Activated T-cell treated with anti-CD3 and anti-CD28 coated beads, Interleukin-2, amount 50 U/mL, for 48 hours (primary cell): ENCODE measurements at regions not wholly inside any gene's neighbourhood (a gene's known extent, or its start where the extent isn't known, plus 50 kb on each side); places are given as distances from the start of the nearest gene placed in this dataset.
"Not testable (repeated sequence)": the region's sequence is repeated elsewhere in the genome, so short reads cannot be mapped to it uniquely, and the experiment has no call there.

Experiments
- DNase-seq, 2 experiments: peaks; one replicate each; pipeline ENCODE4 v3.0.0-alpha.2; 2020

DNA sequence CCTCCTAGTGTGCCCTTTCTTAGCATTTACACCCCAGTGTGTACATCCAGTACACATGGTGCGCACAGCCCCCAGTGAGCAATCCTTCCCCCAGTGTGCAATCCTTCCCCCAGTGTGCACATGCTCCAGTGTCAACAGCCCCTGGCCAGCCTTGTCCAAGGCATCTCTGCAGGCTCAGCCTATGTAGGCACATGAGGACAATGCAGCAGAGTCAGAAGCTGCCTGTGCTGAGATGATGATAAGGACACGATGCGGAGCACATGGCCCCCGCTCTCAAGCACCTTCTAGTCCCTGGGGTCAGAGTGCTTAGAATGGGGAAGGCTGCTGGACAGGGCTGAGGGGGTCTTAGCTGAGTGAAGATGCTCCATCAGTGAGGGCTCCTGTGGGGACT is 69.8 kb downstream of the GADD45G start:
- no peak for DNase-seq

DNA sequence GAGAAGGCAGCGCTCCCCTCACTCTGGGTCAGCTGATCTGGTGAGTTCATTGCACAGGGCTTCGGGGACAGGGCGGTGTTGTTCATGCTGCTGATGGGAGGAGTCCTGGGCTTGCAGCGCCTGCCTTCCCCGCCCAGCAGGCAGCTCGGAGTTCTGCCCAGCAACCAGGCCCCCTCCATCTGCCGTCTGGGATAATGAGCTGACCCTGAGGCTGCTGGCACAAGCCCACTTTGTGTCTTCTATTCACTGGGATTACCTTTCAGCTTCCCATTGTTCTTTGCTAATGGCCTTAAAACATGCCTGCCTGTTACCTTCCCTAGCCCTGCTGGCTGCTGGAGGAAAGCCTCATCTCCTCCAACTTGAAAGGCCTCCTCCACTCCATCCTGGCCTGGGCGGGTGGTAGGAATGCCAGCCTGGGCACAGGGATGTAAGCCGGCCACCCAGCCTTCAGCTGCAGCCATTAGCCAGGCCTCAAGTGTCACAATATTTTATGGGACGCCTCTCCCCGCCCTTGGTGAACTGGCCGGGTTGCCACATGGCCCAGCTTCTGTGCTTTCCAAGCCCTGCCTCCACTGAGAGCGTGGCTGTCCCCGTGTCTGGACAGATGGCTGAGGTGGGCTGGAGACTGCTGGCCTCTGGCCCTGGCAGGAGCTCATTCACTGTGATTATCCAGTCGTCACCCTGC is 70.4 kb downstream of the GADD45G start:
- no peak for DNase-seq

GRCh38 chr9:89676281-89676680 is 71.5 kb downstream of the GADD45G start:
- DNase-seq, result no peak

DNA sequence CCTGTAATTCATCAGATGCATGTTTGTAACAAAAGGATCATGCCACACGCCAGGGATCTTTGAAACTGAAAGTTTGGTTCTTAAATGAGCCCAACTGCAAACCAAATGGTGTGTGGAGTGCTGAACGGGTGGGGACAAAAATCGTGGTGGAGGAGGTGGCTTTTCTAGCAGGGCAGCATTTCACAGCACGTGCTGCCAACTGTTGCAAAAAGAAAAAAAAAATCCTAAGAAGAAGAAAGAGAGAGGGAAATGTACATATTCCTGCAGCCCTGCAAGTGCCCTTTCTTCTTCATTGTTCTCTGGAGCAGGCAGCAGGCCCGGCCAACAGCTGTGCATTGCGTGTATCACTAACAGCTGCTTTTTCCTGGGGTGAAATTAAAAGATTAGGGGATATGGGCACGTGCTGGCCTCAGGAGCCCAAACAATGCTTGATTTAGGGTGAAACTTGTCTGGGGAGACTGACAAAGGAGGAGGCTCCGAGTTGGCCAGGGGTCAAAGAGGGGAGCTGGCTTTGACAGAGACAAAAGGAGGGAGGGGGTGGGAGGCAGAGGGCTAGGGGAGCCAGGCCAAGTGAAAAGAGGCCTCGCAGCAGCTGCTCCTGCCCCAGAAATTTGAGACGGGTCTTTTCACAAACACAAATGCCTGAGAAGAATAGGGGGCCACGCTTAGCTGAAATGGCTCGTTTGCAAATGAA is 73.0 kb downstream of the GADD45G start:
- DNase-seq, result no peak

DNA sequence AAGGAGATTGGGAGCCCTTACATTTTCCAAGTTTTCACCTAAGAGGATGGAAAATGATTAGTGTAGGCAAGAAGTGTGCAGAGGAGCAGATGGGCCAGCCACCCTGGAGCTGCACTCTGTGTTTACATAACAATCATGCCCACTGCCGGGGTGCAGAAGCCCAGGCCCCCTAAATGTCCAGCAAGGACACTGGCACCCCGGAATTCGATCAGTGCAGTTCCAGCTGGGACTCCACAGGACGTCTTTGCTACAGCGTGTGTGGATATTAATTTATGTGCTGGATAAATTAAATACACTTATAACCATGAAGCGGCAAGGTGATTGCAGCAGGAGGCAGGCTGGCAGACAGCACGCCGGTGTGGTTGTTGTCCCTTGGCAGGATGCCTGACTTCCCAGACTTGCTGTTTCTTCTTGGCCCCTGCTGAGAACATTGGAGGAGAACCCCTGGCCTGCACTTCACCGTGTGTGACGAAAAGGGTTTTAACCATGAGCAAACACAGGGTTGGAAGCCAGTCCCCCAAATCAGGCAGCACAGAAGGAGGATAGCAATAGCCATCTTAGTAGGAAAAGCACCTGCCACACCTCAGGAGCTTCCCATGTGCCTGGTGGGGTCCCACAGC is 73.7 kb downstream of the GADD45G start:
- no peak for DNase-seq

DNA sequence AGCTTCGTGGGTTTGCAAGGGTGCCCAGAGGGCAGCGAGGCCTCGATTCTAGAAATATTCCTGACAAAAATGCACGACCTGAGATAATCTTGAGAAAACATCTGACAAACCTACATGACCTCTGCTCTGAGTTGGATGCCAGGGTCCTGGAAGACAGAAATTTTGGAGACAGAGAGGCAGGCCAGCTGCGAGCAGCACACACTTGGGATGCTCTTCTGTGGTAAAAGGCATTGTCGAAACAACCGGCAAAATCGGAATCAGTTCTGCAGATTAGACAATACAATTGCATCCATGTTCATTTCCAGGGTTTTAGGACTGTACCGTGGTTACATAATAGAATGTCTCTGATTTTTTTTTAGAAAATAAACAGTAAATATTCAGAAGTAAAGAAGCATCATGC is 74.2 kb downstream of the GADD45G start:
- DNase-seq, result no peak

GRCh38 chr9:89679581-89679980 is 74.8 kb downstream of the GADD45G start:
- no peak for DNase-seq

DNA sequence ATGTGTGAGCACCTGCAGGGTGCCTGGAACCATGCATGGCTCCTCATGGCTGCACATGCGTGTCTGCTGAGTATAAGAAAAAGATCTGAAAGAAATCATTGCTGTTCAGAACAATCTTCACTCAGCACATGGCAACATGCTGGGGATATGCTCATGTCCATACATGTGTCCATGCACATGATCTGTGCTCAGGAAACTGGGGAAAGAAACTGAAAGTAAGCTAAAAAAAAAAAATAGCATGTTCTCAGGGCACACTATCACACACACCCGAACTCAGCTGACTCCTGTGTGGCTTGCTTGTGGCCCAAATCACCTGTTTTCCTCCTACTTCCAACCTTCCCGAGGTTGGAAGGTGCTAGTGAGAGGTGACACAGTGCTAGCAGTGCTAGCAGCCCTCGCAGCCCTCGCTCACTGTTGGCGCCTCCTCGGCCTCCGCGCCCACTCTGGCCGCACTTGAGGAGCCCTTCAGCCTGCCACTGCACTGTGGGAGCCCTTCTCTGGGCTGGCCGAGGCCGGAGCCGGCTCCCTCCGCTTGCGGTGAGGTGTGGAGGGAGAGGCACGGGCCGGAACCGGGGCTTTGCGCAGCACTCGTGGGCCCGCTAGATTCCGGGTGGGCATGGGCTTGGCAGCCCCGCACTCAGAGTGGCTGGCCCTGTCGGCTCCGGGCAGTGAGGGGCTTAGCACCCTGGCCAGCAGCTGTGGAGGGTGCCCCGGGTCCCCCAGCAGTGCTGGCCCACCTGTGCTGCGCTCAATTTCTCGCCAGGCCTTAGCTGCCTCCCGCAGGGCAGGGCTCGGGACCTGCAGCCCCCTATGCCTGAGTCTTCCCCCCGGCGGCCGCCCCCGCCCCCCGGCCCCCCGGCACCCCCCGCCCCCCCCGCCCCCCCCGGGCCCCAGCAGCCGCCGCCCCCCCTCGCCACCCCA is 76.0 kb downstream of the GADD45G start:
- no peak for DNase-seq

GRCh38 chr9:89681468-89681859 is 76.7 kb downstream of the GADD45G start:
- not testable (repeated sequence) for DNase-seq

DNA sequence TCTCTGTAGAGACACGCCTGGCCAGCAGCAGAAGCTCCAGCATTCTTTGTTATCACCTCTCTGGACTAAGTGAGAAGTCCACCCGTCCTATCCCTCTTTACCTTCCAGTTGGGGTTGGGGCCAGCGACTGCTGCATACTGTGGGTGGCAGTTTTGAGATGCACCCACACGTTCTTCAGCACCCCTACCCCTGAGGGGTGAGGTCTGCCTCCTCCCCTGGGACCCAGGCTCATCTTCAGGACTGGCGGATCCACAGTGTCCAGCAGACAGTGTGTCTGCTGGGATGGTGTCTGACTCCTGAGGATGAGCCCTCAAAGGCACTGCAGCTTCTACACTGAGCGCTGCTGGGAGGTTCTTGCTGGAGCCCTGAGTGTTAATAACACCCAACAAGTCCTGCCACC is 78.8 kb downstream of the GADD45G start:
- no peak for DNase-seq

DNA sequence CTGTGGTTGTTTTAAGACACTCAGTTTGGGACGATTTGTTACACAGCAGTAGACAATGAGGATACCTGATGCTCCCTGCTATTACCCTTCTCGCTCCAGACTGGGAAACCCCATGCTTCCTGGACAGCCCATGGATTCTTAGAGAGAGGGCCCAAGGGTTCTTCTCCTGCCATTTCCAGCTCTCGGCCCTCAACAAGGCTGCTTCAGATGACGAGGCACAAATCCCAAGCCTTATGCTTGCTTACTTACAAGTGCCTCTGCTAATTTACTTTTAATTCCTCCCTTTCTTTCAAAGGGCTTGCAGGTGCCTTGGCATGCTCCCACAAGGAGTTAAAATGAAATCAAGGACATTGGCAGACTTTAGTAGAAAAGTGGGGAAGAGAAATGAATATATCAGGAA is 79.4 kb downstream of the GADD45G start:
- no peak for DNase-seq

- DNase-seq, result no peak
These were observed 80.3 kb downstream of the GADD45G start for GRCh38 chr9:89684912-89685636.

GRCh38 chr9:89685698-89686097 is 80.9 kb downstream of the GADD45G start:
- no peak for DNase-seq

GRCh38 chr9:89686126-89686525 is 81.3 kb downstream of the GADD45G start:
- no peak for DNase-seq

DNA sequence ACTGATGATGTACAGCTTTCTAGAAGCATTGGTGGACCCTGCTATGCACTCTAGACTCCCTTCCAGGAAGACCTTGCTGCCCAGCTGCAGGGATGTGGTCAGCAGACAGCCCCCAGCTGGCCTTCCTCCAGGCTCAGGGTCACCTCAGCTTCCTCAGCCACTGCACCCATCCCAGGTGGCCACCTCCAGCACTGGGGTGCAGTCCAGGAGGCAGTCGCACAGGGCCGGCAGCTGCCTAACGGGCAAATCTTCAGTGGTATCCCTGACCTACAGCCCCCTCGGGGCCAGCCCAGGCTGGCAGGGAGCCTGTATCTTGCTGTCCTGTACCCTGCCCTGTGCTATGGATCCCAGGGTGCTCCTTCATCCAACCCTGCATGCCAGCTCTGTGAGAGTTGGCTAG is 81.8 kb downstream of the GADD45G start:
- no peak for DNase-seq

- DNase-seq, result no peak
These were observed 82.4 kb downstream of the GADD45G start for GRCh38 chr9:89687188-89687587.

- DNase-seq, result no peak
These were observed 83.0 kb downstream of the GADD45G start for GRCh38 chr9:89687848-89688247.

- DNase-seq, result not testable (repeated sequence)
These were observed 84.5 kb downstream of the GADD45G start for GRCh38 chr9:89689321-89689720.

GRCh38 chr9:89690334-89690912 is 85.6 kb downstream of the GADD45G start:
- DNase-seq, result no peak

DNA sequence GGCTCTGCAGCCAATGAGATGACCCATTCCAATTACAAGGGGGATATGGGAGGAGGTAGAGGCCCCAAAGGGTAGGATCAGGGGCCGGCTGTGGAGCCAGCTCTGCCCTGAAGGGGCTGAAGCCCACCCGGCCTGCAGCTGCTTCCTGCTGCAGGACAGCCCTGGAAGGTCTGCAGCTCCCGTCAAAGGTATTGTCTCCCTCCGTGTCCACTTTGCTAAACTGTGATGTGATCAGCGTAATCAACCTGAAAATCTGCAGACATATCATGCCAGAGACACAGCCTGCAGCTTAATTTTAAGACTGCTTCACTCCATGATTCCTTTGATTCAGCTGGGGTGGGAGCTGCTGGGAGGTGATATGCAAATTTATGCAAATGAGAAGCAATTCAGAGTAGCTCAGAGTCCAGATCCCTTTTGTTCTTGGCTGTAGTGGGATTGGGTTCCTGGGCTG is 90.7 kb downstream of the GADD45G start:
- no peak for DNase-seq

DNA sequence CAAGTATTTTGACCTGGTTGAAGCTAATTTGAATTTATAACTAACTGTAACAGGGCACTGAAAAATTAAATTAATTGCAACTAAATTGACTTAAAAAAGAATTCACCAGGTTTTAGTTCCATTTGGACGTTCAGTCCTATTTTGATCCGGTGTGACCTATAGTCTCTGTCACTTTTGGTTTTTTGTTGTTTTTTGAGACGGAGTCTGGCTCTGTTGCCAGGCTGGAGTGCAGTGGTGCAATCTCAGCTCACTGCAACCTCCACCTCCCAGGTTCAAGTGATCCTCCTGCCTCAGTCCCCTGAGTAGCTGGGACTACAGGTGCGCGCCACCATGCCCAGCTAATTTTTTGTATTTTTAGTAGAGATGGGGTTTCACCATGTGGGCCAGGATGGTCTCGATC is 91.2 kb downstream of the GADD45G start:
- not testable (repeated sequence) for DNase-seq

- DNase-seq, result no peak
These were observed 92.0 kb downstream of the GADD45G start for GRCh38 chr9:89696780-89697179.
